GM21423 (cell line): ENCODE measurements at regions not wholly inside any gene's neighbourhood (a gene's known extent, or its start where the extent isn't known, plus 50 kb on each side); places are given as distances from the start of the nearest gene placed in this dataset.
"Not testable (repeated sequence)": the region's sequence is repeated elsewhere in the genome, so short reads cannot be mapped to it uniquely, and the experiment has no call there.

Experiments
- ATAC-seq: cut with Tn5 transposase; IDR thresholded peaks from one replicate; pipeline ENCODE4 v1.9.1; 2021; ENCODE audit warnings: mild to moderate bottlenecking, moderate library complexity; ENCODE audit not compliant: unreplicated experiment

- no peak for ATAC-seq
Measured at GRCh38 chr9:30299126-30299780, 2085.2 kb upstream of the ACO1 start.

- ATAC-seq, result no peak
Measured at GRCh38 chr9:30301271-30301963, 2083.0 kb upstream of the ACO1 start.

- ATAC-seq, result no peak
Measured at GRCh38 chr9:30310711-30311110, 2073.7 kb upstream of the ACO1 start.

GRCh38 chr9:30329431-30329830 lies 2055.0 kb upstream of the ACO1 start:
- no peak for ATAC-seq

GRCh38 chr9:30348904-30349303 lies 2035.5 kb upstream of the ACO1 start:
- no peak for ATAC-seq

- ATAC-seq, result no peak
Measured at GRCh38 chr9:30349526-30350513, 2034.6 kb upstream of the ACO1 start.

- no peak for ATAC-seq
Measured at GRCh38 chr9:30356221-30356620, 2028.2 kb upstream of the ACO1 start.

GRCh38 chr9:30362373-30362772 lies 2022.1 kb upstream of the ACO1 start:
- ATAC-seq, result no peak

GRCh38 chr9:30366140-30366539 lies 2018.3 kb upstream of the ACO1 start:
- ATAC-seq, result not testable (repeated sequence)

- no peak for ATAC-seq
Measured at GRCh38 chr9:30382271-30382670, 2002.2 kb upstream of the ACO1 start.

GRCh38 chr9:30410273-30410672 lies 1974.2 kb upstream of the ACO1 start:
- ATAC-seq, result no peak

- no peak for ATAC-seq
Measured at GRCh38 chr9:30411571-30411970, 1972.9 kb upstream of the ACO1 start.

GRCh38 chr9:30459156-30459555 lies 1925.3 kb upstream of the ACO1 start:
- ATAC-seq, result no peak

- no peak for ATAC-seq
Measured at GRCh38 chr9:30476826-30477225, 1907.6 kb upstream of the ACO1 start.

- ATAC-seq, result no peak
Measured at GRCh38 chr9:30478684-30479083, 1905.8 kb upstream of the ACO1 start.

- no peak for ATAC-seq
Measured at GRCh38 chr9:30482499-30482898, 1901.9 kb upstream of the ACO1 start.

- ATAC-seq, result peak; percentile 39
Measured at GRCh38 chr9:30484690-30485089, 1899.8 kb upstream of the ACO1 start.

GRCh38 chr9:30504502-30504905 lies 1879.9 kb upstream of the ACO1 start:
- ATAC-seq, result no peak

GRCh38 chr9:30505311-30505710 lies 1879.1 kb upstream of the ACO1 start:
- ATAC-seq, result no peak

GRCh38 chr9:30506749-30507148 lies 1877.7 kb upstream of the ACO1 start:
- no peak for ATAC-seq

GRCh38 chr9:30507166-30507565 lies 1877.3 kb upstream of the ACO1 start:
- no peak for ATAC-seq
